Glutamatergic neuron (in vitro differentiated cells): ENCODE measurements at regions not wholly inside any gene's neighbourhood (a gene's known extent, or its start where the extent isn't known, plus 50 kb on each side); places are given as distances from the start of the nearest gene placed in this dataset.
A peak's percentile ranks its signal among the peaks of the same experiment; 100 is the strongest.
"Not testable (repeated sequence)": the region's sequence is repeated elsewhere in the genome, so short reads cannot be mapped to it uniquely, and the experiment has no call there.

ENCODE experiments used
- DNase-seq: peaks from one replicate; pipeline ENCODE4 v3.0.0; 2022
- H3K27ac Mint-ChIP-seq: one replicate; pipeline ENCODE4 v1.8.0; 2020; ENCODE audit warnings: mild to moderate bottlenecking, mixed read lengths, inconsistent platforms; ENCODE audit not compliant: unreplicated experiment
- H3K27me3 Mint-ChIP-seq: one replicate; pipeline ENCODE4 v1.8.0; 2020; ENCODE audit warnings: mild to moderate bottlenecking, moderate library complexity, mixed read lengths, inconsistent platforms; ENCODE audit not compliant: unreplicated experiment
- H3K36me3 Mint-ChIP-seq: one replicate; pipeline ENCODE4 v1.8.0; 2020; ENCODE audit warnings: mild to moderate bottlenecking, mixed read lengths, inconsistent platforms; ENCODE audit not compliant: unreplicated experiment
- H3K4me1 Mint-ChIP-seq: one replicate; pipeline ENCODE4 v1.8.0; 2020; ENCODE audit warnings: mild to moderate bottlenecking, low read depth, mixed read lengths, inconsistent platforms; ENCODE audit not compliant: unreplicated experiment
- H3K4me3 Mint-ChIP-seq: one replicate; pipeline ENCODE4 v1.8.0; 2020; ENCODE audit warnings: mild to moderate bottlenecking, mixed read lengths, inconsistent platforms; ENCODE audit not compliant: unreplicated experiment
- H3K9me3 Mint-ChIP-seq: one replicate; pipeline ENCODE4 v1.8.0; 2020; ENCODE audit warnings: mild to moderate bottlenecking, moderate library complexity, mixed read lengths, inconsistent platforms; ENCODE audit not compliant: unreplicated experiment
- TF ChIP-seq, protein P1 (sequence below): fragments of 200-600 bp; sonication (generic); IDR thresholded peaks from one replicate; pipeline ENCODE4 v1.5.0; 2021; ENCODE audit not compliant: partially characterized antibody, unreplicated experiment

DNA sequence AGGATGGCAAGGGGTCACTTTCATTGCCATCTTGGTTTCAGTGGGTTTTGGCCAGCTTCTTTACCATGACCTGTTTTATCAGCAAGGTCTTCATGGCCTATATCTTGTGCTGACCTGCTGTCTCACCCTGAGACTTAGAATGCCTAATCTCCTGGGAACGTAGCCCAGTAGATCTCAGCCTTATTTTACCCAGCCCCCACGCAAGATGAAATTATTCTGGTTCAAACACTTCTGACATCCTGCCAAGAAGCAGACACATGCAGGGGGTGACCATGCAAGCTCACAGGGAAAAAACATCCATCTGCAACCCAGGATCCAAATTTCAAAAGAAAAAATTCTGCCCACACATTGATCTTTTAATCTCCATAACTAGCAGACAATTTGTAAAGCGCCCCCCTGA lies 88.4 kb upstream of the EEPD1 start:
- Mint-ChIP-seq H3K9me3 (peaks cover 4% of the 10 kb centered on the region), H3K4me3 (no peak overlapping the region), H3K36me3 (peaks cover 15% of the 10 kb centered on the region), H3K4me1 (peaks cover 21% of the 10 kb centered on the region), H3K27ac (no peak overlapping the region), H3K27me3 (no peaks in the 10 kb centered on the region)
- TF ChIP-seq, protein P1, sequence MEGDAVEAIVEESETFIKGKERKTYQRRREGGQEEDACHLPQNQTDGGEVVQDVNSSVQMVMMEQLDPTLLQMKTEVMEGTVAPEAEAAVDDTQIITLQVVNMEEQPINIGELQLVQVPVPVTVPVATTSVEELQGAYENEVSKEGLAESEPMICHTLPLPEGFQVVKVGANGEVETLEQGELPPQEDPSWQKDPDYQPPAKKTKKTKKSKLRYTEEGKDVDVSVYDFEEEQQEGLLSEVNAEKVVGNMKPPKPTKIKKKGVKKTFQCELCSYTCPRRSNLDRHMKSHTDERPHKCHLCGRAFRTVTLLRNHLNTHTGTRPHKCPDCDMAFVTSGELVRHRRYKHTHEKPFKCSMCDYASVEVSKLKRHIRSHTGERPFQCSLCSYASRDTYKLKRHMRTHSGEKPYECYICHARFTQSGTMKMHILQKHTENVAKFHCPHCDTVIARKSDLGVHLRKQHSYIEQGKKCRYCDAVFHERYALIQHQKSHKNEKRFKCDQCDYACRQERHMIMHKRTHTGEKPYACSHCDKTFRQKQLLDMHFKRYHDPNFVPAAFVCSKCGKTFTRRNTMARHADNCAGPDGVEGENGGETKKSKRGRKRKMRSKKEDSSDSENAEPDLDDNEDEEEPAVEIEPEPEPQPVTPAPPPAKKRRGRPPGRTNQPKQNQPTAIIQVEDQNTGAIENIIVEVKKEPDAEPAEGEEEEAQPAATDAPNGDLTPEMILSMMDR: no peak
- DNase-seq: no peak

DNA sequence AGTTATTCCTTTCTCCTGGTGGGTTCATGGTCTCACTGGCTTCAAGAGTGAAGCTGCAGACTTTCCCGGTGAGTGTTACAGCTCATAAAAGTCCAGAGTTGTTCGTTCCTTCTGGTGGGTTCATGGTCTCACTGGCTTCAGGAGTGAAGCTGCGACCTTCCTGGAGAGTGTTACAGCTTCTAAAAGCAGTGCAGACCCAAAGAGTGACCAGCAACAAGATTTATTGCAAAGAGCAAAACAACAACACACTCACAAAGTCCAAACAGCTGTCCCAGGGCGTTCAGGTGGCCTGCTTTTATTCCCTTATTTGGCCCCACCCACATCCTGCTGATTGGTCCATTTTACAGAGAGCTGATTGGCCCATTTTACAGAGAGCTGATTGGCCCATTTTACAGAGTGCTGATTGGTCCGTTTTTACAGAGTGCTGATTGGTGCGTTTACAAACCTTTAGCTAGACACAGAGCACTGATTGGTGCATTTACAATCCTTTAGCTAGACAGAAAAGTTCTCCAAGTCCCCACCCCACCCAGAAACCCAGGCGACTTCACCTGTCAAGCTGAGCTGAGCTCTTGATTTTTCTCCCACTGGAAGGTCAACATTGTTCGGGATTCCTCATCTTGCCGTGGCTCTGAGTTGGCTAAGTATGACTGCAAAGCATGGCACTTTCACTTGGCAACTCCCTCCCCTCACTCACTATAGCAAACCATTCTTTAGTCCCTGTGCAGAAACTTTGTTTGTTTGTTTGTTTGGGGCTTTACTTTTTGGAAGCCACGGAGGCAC lies 87.3 kb upstream of the EEPD1 start:
- not testable (repeated sequence) for H3K9me3 Mint-ChIP-seq, H3K4me3 Mint-ChIP-seq, H3K27me3 Mint-ChIP-seq, H3K27ac Mint-ChIP-seq, DNase-seq
- Mint-ChIP-seq H3K4me1 (peaks cover 30% of the 10 kb centered on the region), H3K36me3 (peaks cover 11% of the 10 kb centered on the region)

DNA sequence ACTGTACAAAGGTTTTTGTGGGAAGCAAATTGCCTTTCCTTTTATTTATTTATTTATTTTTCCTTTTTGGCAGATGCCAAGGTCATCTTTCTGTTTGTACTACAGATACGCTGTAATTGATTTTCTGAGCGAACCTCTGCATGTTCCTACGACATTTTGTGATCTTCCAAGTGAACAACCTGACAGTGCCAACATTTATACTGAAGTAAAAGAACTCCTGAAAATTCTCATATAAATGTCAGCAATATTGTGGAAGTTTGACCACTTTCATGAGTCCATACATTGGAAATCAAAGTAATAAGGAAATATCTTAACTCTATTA lies 86.8 kb upstream of the EEPD1 start:
- Mint-ChIP-seq H3K27me3 (no peaks in the 10 kb centered on the region), H3K4me3 (no peak overlapping the region), H3K9me3 (peaks cover 4% of the 10 kb centered on the region), H3K4me1 (peaks cover 30% of the 10 kb centered on the region), H3K27ac (no peak overlapping the region), H3K36me3 (peaks cover 11% of the 10 kb centered on the region)
- TF ChIP-seq, protein P1: no peak
- no peak for DNase-seq

DNA sequence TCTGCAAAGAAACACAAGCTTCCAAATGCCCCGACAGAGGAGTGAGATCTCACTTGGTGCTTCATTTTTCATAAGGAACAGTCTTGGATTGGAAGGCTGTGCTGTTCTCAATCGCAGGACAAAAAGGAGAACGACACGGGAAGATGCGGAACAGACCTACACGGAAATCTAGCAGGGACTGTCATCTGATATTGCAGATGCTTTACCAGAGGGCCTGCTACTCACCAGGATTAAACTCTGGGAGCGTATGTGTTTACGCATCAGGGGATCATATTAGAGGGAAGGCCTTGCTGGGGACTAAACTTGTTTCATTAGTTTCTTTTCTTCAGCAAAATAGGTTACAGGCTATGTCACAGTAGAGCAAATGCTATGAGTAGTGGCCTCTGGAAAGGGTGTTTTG lies 82.8 kb upstream of the EEPD1 start:
- no peak for DNase-seq
- Mint-ChIP-seq H3K36me3 (no peaks in the 10 kb centered on the region), H3K4me3 (peak overlapping the region; percentile 32), H3K9me3 (no peaks in the 10 kb centered on the region), H3K4me1 (peaks cover 17% of the 10 kb centered on the region), H3K27me3 (no peaks in the 10 kb centered on the region), H3K27ac (peak overlapping the region; percentile 1)
- TF ChIP-seq, protein P1: no peak

DNA sequence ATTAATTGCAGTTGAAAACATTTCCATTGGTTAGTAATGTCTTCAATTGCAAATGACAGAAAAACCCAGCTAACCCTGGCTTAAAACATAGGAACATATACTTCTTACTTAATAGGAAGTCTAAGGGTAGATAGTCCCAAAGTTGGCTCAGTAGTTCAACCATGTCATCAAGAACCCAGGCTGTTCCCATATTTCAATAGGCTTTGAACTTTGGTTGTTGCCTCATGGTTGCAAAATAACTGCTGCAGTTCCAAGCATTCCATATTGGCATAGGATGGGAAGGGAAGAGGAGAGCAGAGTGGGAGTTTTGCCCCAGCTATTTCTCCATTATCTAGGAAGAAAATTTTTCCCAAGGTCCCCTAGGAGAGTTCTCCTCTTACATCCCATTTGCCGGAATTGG lies 81.4 kb upstream of the EEPD1 start:
- H3K36me3 Mint-ChIP-seq: no peaks in the 10 kb centered on the region
- DNase-seq: no peak
- H3K4me3 Mint-ChIP-seq: no peak overlapping the region
- H3K27me3 Mint-ChIP-seq: no peaks in the 10 kb centered on the region
- H3K27ac Mint-ChIP-seq: no peak overlapping the region
- TF ChIP-seq, protein P1: no peak
- peaks cover 23% of the 10 kb centered on the region for H3K4me1 Mint-ChIP-seq
- H3K9me3 Mint-ChIP-seq: no peaks in the 10 kb centered on the region
